ENCODE measurements at regions not wholly inside any gene's neighbourhood (a gene's known extent, or its start where the extent isn't known, plus 50 kb on each side); places are given as distances from the start of the nearest gene placed in this dataset.

GRCh38 chr2:223311889-223312680 is 260.1 kb downstream of the KCNE4 start:
- no peak overlapping the region for H3K9ac ChIP-seq (ENCODE audit: low read depth, low read length)
- no peaks in the 10 kb centered on the region for H3K4me1 ChIP-seq (ENCODE audit: control insufficient read depth, insufficient read depth, low read length)
- CTCF ChIA-PET, result no interaction called here
- H3K18ac ChIP-seq (ENCODE audit: low read depth, low read length), result no peak overlapping the region
- H2BK20ac ChIP-seq (ENCODE audit: low read depth, low read length), result no peak overlapping the region
- H3K23ac ChIP-seq (ENCODE audit: low read depth, low read length), result no peak overlapping the region
- POLR2A ChIA-PET (ENCODE audit: unreplicated experiment), result no interaction called here
- dilution Hi-C loops (cut with HindIII; ENCODE audit: low sequenced_read_pairs, unreplicated experiment), result no loop called here
- H3K36me3 ChIP-seq (ENCODE audit: control insufficient read depth, insufficient read depth, low read length), result no peaks in the 10 kb centered on the region
- no peaks in the 10 kb centered on the region for H3K9me3 ChIP-seq (ENCODE audit: control insufficient read depth, insufficient read depth, low read length)
- H3K4me2 ChIP-seq (ENCODE audit: low read depth, low read length), result no peak overlapping the region
- no TSS peak for BruUV-seq (replicated peaks)
- no peak overlapping the region for H4K8ac ChIP-seq (ENCODE audit: low read depth in 2 of 2, low read length in 2 of 2)
- no peaks in the 10 kb centered on the region for H3K79me1 ChIP-seq (ENCODE audit: low read depth in 1 of 2, low read length in 2 of 2)
- no peaks in the 10 kb centered on the region; the same call in 1 of the 2 replicates for H3K27me3 ChIP-seq (ENCODE audit: control insufficient read depth, insufficient read depth, low read length)
- intact Hi-C loops (cut with micrococcal nuclease), result no loop called here
- H3K56ac ChIP-seq (ENCODE audit: extremely low read depth, insufficient read depth, low read length), result no peak overlapping the region
- no peak for TF ChIP-seq NFE2L2 (IDR thresholded peaks at IDR 0.05; ENCODE audit: low read depth, low read length)
- no peak for TF ChIP-seq CEBPB (IDR thresholded peaks at IDR 0.05; ENCODE audit: low read depth, low read length)
- peak; percentile 24; the same call in 1 of the 2 replicates for TF ChIP-seq MAFK (IDR thresholded peaks at IDR 0.05; ENCODE audit: low read depth, low read length)
- in situ Hi-C loops (cut with MboI; ENCODE audit: low sequenced_read_pairs), result loop anchor here (25.0 kb wide), 1 partner anchor 475 kb away; no protein-coding TSS in a partner anchor
- no peak overlapping the region for H3K4ac ChIP-seq (ENCODE audit: low read depth, low read length)
- DNase-seq (no peak), ATAC-seq (ENCODE audit: low read depth) (no peak)
- no peak overlapping the region for H2AK9ac ChIP-seq (replicated peaks; ENCODE audit: low read depth, low read length, poor library complexity)
- no peak overlapping the region for H3K14ac ChIP-seq (replicated peaks; ENCODE audit: low read depth, low read length)
- H4K20me1 ChIP-seq (ENCODE audit: insufficient read depth, low read length), result no peaks in the 10 kb centered on the region
- no peak overlapping the region for H3K27ac ChIP-seq (ENCODE audit: insufficient read depth, low read length)
- no peak overlapping the region for H2BK5ac ChIP-seq (ENCODE audit: low read depth, low read length, poor library complexity, severe bottlenecking)
- H4K5ac ChIP-seq (ENCODE audit: low read depth, low read length), result no peak overlapping the region
- WGBS, 2 experiments (ENCODE audit: extremely low coverage in 2 of 2, insufficient read length in 1 of 2), result 100% methylated on average over 2 of the region's 11 CpGs; no CpG with 5 or more reads in 1 of the 2 experiments
- H2AFZ ChIP-seq (replicated peaks; ENCODE audit: low read length, poor library complexity), result no peak overlapping the region
- H2BK120ac ChIP-seq (ENCODE audit: low read depth, low read length), result no peak overlapping the region
- H2AK5ac ChIP-seq (ENCODE audit: low read depth, low read length), result no peak overlapping the region
- H3K4me3 ChIP-seq (ENCODE audit: insufficient read depth, low read depth, low read length), result no peak overlapping the region
- no peak overlapping the region for H2BK15ac ChIP-seq (ENCODE audit: low read depth, low read length)
- H3K9me1 ChIP-seq (ENCODE audit: insufficient read depth, low read length), result no peaks in the 10 kb centered on the region
- H4K91ac ChIP-seq (ENCODE audit: insufficient read depth, low read depth, low read length), result no peak overlapping the region

All from IMR-90 (cell line).